GM10266 (cell line): ENCODE measurements at regions not wholly inside any gene's neighbourhood (a gene's known extent, or its start where the extent isn't known, plus 50 kb on each side); places are given as distances from the start of the nearest gene placed in this dataset.

ENCODE experiments used
- DNase-seq: peaks from one replicate; pipeline ENCODE4 v3.0.0; 2012; ENCODE audit errors: extremely low spot score
- TF ChIP-seq, protein P1 (sequence below): IDR thresholded peaks from 2 replicates; pipeline ENCODE4 v1.5.1; 2012; ENCODE audit warnings: mild to moderate bottlenecking, low read depth; ENCODE audit not compliant: control insufficient read depth, insufficient read depth; ENCODE audit errors: missing control alignments

DNA sequence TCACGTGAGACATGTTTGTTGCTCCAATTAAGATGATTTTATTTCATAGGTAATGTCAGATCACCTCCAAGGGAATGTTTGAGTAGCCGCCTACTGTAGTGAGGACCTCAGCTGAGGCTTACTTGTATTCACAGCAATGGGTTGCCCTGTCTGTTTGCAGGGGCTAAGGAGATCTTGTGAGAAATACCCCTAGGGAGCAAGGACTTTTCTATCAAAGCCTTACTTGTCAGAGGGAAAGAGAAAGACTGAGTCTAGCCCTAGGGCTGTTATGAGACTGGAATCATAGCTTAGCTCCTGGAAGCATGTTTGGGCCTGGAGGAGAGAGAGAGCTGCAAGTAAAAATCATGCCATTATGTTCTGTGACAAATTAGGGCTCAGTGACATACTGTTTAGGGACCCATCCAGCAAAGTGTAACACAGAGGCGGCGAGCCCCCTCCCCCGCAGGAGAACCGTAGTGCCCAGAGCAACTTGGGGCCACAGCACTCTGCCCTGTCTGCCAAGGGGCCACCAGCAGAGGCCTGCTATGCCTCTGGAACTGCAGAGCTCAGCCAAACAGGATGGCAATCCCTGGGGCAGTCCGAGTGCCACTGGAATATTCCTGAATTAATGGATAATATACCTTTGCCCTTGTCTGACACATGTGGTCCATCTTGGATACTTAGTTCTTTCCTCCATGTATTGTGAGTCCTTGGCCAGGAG lies 178.8 kb downstream of the DACT1 start:
- DNase-seq = no peak
- TF ChIP-seq, protein P1, sequence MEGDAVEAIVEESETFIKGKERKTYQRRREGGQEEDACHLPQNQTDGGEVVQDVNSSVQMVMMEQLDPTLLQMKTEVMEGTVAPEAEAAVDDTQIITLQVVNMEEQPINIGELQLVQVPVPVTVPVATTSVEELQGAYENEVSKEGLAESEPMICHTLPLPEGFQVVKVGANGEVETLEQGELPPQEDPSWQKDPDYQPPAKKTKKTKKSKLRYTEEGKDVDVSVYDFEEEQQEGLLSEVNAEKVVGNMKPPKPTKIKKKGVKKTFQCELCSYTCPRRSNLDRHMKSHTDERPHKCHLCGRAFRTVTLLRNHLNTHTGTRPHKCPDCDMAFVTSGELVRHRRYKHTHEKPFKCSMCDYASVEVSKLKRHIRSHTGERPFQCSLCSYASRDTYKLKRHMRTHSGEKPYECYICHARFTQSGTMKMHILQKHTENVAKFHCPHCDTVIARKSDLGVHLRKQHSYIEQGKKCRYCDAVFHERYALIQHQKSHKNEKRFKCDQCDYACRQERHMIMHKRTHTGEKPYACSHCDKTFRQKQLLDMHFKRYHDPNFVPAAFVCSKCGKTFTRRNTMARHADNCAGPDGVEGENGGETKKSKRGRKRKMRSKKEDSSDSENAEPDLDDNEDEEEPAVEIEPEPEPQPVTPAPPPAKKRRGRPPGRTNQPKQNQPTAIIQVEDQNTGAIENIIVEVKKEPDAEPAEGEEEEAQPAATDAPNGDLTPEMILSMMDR = no peak

DNA sequence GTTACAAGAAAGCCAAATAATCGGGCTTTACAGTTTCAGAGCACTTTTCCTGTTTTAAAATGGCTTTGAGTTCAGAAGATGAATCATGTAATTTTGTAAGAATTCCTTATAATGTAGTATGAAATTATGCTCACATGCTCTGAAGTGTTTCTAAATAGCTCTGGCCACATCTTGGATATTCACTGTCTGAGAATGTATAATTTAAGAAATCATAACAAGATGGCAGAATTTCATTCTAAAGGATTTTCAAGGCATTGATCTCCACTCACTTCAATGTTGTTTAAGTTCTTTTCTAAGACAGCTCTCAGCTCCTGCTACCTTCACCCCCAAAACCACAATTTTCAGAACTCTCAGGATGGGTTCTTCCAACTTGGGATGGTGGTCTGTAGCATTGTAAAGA lies 180.1 kb downstream of the DACT1 start:
- TF ChIP-seq, protein P1 = no peak
- DNase-seq = no peak

DNA sequence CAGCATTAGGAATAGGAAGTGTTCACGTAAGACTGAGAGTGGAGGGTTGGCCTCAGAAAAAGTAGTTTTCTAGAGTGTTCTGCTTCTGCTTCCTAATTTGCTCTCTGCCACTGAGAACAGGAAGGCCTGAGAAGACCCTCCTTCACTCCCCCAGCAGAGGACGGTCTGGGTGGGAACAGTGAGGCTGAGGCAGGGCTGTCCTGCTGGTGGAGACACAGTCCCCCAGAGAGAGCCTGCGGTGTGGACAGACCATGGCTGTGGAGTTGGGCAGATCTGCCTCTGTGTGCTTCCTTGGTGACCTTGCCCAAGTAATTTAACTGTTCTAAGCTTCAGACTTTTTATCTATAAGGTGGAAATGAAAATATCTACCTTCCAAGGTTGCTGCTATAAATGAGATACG lies 182.3 kb downstream of the DACT1 start:
- no peak for DNase-seq
- TF ChIP-seq, protein P1 = no peak

DNA sequence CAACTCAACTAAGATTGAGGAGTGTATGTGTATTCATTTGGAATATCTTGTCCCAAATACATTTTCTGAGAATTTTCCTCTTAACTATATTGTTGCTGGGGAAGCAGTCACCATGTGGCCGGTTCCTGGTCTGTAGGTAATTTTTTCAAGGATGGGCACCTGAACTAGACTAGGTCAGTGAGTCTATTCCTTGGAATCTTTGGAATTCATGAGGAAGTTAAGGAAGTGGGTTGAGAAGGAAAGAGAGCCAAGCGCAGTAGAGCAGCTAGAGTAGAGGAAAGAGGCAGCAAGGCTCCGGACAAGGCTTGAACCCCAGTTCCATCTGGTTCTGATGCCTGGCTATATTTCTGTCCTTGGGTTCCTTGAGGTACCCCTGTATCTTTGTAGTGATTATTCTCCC lies 183.7 kb downstream of the DACT1 start:
- no peak for DNase-seq
- TF ChIP-seq, protein P1 = no peak

DNA sequence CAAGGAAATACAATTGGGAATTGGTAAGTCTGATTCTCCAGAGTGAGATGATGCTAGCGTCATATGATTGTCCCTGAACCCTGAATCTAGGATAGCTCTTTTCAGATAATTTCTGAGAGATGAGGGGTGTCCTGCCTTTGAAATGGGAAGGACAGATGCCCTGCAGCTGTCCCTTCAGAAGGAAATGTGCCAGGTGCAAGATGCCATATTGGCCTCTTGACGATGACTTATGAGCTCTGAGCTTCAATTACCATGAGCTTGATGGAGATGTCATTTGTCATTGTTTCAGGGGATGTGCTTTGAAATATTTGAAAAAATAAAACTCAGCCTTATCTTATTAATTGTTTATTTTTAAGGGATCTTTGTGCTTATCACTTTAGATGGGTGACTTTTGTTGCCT lies 185.1 kb downstream of the DACT1 start:
- DNase-seq = no peak
- TF ChIP-seq, protein P1 = no peak

DNA sequence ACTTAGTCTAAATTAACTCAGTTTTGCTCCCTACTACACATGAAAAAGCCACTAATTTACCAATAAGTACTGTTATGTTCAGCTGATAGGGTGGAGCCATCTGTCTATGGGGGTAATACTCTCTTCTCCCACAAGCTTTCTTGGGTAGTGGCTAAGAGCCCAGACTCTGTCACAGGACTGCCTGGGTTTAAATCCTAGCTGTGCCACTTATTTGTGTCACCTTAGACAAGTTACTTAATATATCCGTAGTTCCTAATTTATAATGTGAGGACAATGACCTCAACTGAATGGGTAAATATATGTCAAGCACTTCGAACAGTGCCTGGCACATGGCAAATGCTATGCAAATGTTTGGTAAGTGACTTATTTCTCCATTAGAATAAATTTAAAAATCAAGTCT lies 185.6 kb downstream of the DACT1 start:
- DNase-seq = no peak
- TF ChIP-seq, protein P1 = no peak

DNA sequence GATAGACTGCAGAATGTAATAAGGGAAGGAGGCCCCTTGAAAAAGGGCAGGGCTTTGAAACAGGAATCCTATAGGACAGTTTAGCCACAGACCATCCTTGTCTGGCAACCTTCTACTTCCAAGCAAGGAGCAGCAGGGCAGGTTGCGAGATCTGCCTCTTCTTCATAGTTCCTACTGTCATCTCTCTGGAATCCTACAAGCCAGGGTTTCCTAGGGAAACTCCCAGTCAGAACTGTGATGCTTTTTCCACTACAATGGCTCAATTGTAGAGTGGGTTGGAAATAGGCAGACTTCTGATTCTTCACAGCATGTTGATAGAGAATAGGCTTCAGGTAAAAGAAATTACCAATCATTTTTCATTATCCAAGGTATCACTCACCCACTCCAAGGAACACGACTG lies 186.3 kb downstream of the DACT1 start:
- TF ChIP-seq, protein P1 = no peak
- no peak for DNase-seq
